ENCODE measurements at regions not wholly inside any gene's neighbourhood (a gene's known extent, or its start where the extent isn't known, plus 50 kb on each side); places are given as distances from the start of the nearest gene placed in this dataset.

- TF ChIP-seq CTCF (IDR thresholded peaks at IDR 0.05) (no peak), EP300 (IDR thresholded peaks at IDR 0.05) (no peak), POLR2A (IDR thresholded peaks at IDR 0.05; ENCODE audit: low read depth) (no peak), POLR2AphosphoS5 (IDR thresholded peaks at IDR 0.05) (no peak)
Observed at GRCh38 chr11:104661901-104662300, 236.4 kb downstream of the CASP12 start.

Data from esophagus muscularis mucosa (tissue), 4 donors.